Eye (tissue), 1 donor: ENCODE measurements at regions not wholly inside any gene's neighbourhood (a gene's known extent, or its start where the extent isn't known, plus 50 kb on each side); places are given as distances from the start of the nearest gene placed in this dataset.
"Not testable (repeated sequence)": the region's sequence is repeated elsewhere in the genome, so short reads cannot be mapped to it uniquely, and the experiment has no call there.

Experiments
- DNase-seq: peaks from one replicate; pipeline ENCODE4 v3.0.0-alpha.2; 2015

DNA sequence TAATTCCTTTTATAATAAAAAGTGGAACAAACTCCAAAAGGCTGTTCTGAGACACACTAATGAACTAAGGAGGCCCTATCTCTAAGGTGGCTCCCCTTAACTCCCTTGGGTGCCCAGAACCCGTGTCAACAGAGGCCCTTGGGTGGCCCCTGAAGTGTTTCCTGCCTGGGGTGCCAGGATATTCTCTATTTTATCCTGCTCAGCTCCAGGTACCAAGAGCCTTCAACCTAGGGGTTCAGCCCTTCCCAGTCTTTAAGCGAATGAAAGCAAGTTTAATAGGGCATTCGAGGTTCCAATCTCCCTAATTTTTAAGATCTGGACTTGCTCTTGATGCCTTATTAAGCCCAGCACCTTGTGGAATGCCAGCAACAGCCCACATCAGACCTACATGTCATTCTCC, 64.4 kb upstream of the MYO3A start:
- DNase-seq = no peak

DNA sequence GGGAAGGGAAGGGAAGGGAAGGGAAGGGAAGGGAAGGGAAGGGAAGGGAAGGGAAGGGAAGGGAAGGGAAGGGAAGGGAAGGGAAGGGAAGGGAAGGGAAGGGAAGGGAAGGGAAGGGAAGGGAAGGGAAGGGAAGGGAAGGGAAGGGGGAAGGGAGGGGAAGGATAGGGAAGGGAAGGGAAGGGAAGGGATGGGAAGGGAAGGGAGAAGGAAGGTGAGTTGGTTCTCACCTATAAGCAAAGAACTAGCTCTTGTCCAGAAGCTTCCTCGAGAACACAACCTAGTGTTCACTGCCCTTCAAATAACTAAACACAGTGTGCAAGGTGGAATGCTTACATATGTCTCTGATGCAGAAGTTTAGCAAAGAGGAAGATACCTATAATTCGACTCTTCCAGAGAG, 59.6 kb upstream of the MYO3A start:
- not testable (repeated sequence) for DNase-seq

DNA sequence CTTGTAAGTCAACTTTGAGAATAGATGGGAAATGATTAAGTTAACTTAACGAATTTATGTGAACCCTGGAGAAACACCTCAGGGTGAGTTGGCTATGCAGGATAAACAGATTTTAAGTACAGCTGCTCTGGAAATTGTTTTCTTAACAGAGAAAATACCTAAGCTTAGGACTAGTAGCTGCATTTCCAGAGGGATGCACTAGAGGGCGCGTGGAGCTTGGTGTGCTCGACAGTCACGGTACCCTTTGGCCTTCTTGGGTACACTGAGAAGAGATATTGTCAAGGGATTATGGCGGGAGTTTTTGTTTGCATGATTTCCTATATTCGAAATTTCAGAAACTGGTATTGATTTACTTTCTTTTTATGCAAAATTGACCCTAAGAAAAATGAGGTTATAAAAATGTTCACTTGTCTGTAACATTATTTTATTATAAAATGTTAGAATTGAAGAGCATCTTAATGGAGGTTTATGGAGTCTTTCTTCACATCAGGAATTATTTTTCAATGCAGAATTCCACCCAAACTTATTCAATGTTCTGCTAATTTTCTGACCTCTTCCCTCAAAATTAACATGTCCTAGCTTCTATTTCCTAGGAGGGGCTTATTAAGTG, 58.4 kb upstream of the MYO3A start:
- DNase-seq = peak; percentile 93

DNA sequence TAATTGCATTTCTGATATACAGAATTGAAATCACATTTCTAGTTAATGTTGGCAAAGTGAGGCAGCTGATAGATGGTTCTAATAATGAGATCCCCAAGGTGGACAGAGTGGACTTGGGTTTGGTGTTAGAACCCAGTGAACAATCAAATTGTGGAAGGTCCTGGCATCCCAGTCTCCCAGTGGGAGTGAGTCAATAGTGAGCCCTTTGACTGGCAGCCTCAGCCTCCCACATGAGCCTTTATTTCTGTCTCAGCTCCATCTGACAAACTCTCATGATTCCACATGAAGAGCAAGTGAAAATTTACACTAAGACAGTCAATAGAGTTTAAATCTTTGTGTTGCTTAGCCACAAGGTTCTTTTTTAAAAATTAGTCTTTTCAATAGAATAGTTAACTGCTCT, 56.7 kb upstream of the MYO3A start:
- no peak for DNase-seq
